HG03439 (cell line): ENCODE measurements at regions not wholly inside any gene's neighbourhood (a gene's known extent, or its start where the extent isn't known, plus 50 kb on each side); places are given as distances from the start of the nearest gene placed in this dataset.
"Not testable (repeated sequence)": the region's sequence is repeated elsewhere in the genome, so short reads cannot be mapped to it uniquely, and the experiment has no call there.

ENCODE experiments used
- ATAC-seq: cut with Tn5 transposase; IDR thresholded peaks from one replicate; pipeline ENCODE4 v1.9.1; 2021; ENCODE audit warnings: mild to moderate bottlenecking, moderate library complexity; ENCODE audit not compliant: unreplicated experiment

- ATAC-seq: no peak
These were observed 867.1 kb upstream of the GBE1 start for GRCh38 chr3:82628385-82629014.

- ATAC-seq: no peak
These were observed 866.3 kb upstream of the GBE1 start for GRCh38 chr3:82627733-82628132.

- ATAC-seq: not testable (repeated sequence)
These were observed 859.3 kb upstream of the GBE1 start for GRCh38 chr3:82620744-82621143.

- no peak for ATAC-seq
These were observed 857.1 kb upstream of the GBE1 start for GRCh38 chr3:82618594-82618993.

GRCh38 chr3:82610236-82610635 is 848.8 kb upstream of the GBE1 start:
- no peak for ATAC-seq

GRCh38 chr3:82607391-82607790 is 845.9 kb upstream of the GBE1 start:
- ATAC-seq: no peak

- no peak for ATAC-seq
These were observed 835.4 kb upstream of the GBE1 start for GRCh38 chr3:82596805-82597204.

- ATAC-seq: no peak
These were observed 834.1 kb upstream of the GBE1 start for GRCh38 chr3:82595530-82595929.

- ATAC-seq: no peak
These were observed 825.7 kb upstream of the GBE1 start for GRCh38 chr3:82587174-82587573.

GRCh38 chr3:82586414-82586813 is 825.0 kb upstream of the GBE1 start:
- ATAC-seq: no peak

GRCh38 chr3:82586002-82586401 is 824.6 kb upstream of the GBE1 start:
- ATAC-seq: not testable (repeated sequence)

- not testable (repeated sequence) for ATAC-seq
These were observed 824.1 kb upstream of the GBE1 start for GRCh38 chr3:82585591-82585990.

- not testable (repeated sequence) for ATAC-seq
These were observed 823.4 kb upstream of the GBE1 start for GRCh38 chr3:82584861-82585260.

- ATAC-seq: not testable (repeated sequence)
These were observed 823.0 kb upstream of the GBE1 start for GRCh38 chr3:82584415-82584814.

GRCh38 chr3:82581350-82581749 is 819.9 kb upstream of the GBE1 start:
- no peak for ATAC-seq

GRCh38 chr3:82572721-82573120 is 811.3 kb upstream of the GBE1 start:
- no peak for ATAC-seq

- ATAC-seq: no peak
These were observed 807.4 kb upstream of the GBE1 start for GRCh38 chr3:82568776-82569338.

- no peak for ATAC-seq
These were observed 805.7 kb upstream of the GBE1 start for GRCh38 chr3:82567029-82567600.

GRCh38 chr3:82562896-82563295 is 801.5 kb upstream of the GBE1 start:
- ATAC-seq: no peak

GRCh38 chr3:82561784-82562183 is 800.3 kb upstream of the GBE1 start:
- no peak for ATAC-seq

GRCh38 chr3:82558081-82558480 is 796.6 kb upstream of the GBE1 start:
- no peak for ATAC-seq

- no peak for ATAC-seq
These were observed 794.7 kb upstream of the GBE1 start for GRCh38 chr3:82556113-82556512.

- ATAC-seq: not testable (repeated sequence)
These were observed 781.1 kb upstream of the GBE1 start for GRCh38 chr3:82542556-82542955.
